GM21576 (cell line): ENCODE measurements at regions not wholly inside any gene's neighbourhood (a gene's known extent, or its start where the extent isn't known, plus 50 kb on each side); places are given as distances from the start of the nearest gene placed in this dataset.
"Not testable (repeated sequence)": the region's sequence is repeated elsewhere in the genome, so short reads cannot be mapped to it uniquely, and the experiment has no call there.

Experiments used
- ATAC-seq: cut with Tn5 transposase; IDR thresholded peaks from one replicate; pipeline ENCODE4 v1.9.1; 2021; ENCODE audit warnings: mild to moderate bottlenecking, moderate library complexity; ENCODE audit not compliant: unreplicated experiment

DNA sequence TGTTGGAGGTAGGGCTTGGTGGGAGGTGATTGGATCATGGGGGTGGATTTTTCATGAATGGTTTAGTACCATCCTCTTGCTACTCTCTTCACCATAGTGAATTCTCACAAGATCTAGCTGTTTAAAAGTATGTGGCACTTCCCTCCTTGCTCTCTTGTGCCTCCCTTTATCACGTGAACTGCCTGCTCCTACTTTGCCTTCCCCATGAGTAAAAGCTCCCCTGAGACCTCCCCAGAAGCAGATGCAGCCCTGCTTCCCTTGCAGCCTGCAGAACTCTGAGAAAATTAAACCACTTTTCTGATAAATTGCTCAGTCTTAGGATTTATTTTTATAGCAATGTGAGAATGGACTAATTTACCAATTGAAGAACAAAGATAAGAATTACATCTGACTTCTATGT is 223.1 kb downstream of the RNF144A start:
- no peak for ATAC-seq

DNA sequence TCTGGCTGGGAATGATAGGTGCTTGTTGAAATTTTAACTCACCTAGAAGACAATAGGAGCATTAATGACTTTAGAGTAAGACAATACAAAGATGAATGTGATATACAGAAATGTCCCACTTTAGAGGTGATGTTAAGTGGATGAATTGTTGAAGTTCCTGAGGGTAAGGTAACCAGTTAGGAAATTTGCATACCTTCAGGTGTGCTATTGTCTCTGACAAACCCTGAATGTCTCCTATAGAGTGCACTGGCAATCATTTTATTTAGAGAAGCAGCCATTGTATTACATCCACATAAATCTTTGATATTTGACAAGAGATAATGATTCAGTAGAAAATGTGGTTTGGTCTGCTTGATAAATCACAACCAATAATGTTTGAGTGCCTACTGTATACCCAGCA is 228.5 kb downstream of the RNF144A start:
- ATAC-seq, result no peak

DNA sequence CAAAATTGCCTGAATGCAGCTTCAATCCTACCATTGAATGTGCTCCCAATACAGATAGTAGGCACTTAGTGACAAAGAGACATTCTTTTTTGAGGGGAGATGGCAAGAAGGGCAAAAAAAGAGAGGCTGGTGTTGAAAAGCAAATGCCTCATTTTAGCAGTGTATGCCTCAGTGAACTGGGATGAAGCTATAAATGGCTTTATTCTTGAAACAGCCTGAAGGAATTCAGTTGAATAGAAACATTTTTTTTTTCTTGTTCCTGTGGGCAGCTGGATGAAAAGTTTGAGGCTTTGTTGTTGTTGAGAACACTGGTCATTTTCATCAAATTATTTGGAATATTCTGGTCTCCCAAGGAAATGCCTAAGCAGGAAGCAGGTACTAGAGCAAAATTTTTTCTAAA is 228.9 kb downstream of the RNF144A start:
- ATAC-seq, result no peak

DNA sequence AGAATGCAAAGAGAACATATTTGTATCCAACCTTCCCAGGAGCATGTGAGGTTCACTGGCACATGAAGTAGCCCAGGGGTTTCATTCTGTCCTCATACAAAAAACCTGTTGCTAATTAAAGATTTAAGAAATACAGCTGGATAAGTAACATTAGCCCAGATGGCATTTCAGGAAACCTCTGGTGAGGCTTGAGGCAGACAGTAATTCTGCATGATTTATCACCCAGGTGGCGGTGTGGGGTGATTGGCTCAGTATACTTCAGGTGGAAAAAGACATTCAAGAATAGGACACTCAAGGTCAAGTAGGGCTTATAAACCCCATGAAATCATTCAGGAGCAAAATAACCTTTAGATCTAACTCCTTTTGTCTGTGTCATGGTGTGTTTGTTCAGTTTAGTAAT is 237.4 kb downstream of the RNF144A start:
- ATAC-seq, result no peak

DNA sequence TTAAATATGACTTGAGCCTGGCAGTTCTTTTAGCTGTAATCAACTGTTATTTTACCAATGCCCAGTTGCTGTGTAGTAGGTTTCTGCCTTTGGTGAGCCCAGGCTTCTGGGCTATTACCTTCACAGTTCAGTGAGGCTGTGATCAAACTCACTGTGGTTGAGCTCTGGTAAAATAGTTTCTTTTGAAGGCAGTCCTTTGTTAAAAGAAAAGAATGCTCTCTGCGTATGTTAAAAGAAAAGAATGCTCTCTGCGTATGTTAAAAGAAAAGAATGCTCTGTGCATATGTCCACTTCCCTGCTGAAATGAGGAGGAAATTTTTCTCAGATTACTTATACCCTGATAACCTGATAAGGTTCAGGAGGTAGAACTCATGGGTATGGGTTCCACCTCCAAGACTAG is 244.3 kb downstream of the RNF144A start:
- no peak for ATAC-seq

DNA sequence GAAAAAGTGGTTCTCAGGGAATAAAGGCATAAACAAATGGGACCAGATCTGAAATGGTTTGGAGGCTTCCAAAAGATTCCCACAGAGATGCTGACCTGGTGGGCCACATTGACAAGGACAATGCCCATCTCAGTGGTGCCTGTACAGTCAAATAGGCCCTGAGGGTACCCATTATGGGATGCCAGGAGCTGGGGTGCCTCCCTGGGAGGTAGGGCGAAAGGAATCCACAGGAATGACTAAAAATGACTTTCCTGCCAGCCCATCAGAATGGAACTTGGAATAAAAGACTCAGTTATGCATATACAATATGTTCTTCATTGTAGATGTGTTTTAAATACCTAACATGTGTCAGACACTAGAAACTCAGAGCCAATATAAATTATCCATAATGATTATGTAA is 248.5 kb downstream of the RNF144A start:
- ATAC-seq, result no peak

DNA sequence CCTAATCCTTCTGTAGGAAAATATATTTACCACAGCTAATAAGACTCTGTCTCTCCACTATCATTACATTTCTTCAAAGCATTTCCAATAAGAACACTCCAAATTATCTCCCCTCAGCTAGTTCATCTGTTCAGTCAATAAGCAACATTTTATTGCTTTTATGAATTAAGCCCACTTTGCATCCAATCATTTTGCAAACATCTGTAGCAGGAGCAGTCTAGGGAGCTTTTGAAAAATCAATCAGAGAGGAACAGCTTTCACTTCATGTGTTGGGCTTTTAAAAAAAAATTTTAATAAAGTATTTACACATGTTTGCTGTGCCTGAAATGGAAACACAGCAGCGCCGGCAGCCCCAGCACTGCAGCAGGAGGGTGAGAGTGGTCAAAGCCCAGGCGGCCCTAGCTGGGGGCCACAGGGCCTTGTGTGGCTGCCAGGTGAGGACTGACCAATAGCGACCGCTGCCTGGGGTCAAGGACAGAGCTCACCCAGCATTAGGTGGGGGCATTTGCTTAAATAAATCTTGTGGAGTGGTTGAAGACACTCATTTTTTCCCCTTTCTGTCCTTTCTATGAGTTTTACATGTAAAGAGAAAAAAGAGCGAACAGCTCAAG is 250.7 kb downstream of the RNF144A start:
- no peak for ATAC-seq

DNA sequence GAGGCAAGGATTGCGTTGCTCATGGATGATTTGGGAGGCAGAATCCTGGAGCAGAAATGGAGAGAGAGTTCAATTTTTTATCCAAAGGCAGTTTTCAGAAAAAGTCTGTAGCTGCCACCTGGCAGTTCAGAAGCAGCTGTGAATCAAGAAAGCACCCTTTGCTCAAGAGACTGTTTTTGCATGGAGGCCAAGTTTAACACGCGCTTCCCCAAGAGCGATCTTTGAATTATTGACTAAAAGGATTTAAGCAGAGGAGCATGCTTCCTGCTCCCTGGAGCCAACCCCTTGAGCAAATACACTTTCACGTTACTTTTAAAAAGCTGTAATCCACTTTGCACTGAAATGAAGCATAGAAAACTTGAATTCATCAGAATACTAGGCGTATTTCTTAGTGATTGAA is 252.4 kb downstream of the RNF144A start:
- ATAC-seq, result no peak

DNA sequence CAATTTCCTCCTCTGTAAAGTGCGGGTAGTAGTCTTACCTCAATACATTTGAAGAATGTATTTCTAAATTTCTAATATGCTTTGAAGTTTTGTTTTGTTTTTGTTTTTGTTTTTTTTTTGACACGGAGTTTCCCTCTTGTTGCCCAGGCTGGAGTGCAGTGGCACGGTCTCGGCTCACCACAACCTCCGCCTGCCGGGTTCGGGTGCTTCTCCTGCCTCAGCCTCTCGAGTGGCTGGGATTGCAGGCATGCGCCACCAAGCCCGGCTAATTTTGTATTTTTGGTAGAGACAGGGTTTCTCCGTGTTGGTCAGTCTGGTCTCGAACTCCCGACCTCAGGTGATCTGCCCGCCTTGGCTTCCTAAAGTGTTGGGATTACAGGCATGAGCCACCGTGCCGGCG is 261.8 kb downstream of the RNF144A start:
- ATAC-seq, result not testable (repeated sequence)

DNA sequence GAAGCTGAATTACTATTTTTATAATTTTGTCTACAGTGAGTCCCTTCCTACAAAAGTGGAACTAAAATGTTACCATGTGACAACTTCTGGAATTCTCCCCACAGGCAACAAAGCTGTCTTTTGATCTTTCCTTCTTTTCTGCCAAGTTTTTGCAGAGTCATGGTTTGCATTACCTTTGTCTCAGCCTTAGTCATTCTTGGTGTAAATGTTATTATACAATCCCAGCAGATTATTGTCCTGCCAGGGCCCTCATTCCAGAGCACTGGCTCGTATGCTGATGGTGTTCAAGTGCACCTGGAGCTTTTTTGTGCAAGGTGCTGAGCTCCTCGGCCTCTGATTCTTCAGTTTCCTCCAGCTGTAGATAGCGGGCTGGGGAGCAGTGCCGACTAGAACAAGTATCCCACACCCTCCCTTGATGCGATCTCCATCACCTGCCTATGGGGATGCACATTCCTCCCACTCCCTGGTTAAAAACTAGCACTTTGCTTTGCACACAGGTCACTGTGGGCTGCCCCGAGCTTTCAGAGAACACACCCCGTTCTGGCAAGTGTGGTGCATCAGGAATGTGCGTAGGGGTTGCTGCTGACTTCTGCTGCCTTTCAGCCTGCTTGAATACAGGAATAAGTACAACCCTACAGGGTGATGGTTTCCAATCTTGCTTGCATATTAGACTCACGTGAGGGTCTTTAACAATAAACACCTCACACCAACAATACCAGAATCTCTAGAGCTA is 263.6 kb downstream of the RNF144A start:
- no peak for ATAC-seq

DNA sequence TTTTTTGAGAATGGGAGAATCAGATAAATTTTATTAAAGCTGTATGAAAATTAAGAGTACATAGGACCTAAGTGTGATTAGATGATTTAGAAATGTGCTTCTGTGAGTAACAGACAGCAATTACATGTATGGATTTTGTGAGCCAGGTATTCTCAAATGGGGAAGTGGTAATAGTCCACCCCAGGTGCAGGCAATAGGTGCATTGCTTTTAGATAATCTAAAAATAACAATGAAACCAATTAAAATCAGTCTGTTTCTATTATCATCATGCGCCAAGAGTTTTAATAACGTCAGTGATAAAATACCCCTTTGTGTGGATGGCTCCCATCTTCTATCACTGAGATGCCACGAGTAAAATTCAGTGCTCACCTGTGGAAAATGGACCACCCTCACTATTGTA is 265.3 kb downstream of the RNF144A start:
- no peak for ATAC-seq

DNA sequence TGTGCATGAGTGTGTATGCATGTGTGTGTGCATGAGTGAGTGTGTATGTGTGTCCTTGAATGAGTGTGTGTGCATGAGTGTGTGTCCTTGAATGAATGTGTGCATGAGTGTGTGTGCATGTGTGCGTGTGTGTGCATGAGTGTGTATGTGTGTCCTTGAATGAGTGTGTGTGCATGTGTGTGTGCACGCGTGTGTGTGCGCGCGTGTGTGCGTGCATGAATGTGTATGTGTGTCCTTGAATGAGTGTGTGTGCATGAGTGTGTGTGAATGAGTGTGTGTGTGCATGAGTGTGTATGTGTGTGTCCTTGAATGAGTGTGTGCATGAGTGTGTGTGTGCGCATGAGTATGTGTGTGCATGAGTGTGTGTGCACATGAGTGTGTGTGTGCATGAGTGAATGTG is 271.9 kb downstream of the RNF144A start:
- no peak for ATAC-seq

DNA sequence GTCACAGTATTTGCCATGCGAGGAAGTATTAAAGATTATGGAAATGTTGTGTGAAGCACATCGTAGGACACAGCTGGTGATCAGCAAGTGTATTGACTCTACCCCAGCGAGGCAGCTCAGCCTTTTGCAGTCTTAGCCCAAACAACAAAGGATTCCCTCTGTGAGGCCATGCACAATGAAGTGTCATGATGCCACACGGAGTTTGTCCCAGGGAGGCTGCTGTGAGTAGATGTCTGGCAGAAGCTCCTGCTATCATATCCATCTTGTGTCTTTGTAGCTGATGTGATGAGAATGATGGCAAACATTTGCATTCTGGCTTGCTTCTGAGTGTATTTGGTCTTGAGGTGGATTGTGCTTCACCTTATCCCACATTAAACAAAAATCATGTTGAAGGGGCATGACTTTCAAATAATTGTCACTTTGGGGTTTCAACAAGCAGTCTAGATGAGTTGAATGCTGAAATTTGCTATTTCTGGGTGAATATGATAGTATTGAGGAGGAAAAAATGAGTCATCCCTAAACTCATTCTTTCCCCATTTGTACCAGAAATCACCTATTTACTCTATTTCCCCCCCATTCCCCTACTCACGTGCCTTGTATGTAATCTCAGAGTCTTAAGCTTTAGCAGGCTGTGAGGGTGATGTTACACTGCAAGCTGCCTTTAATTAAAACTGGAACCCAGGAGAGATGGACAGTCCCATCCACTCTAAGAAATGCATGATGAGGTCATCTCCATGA is 273.5 kb downstream of the RNF144A start:
- ATAC-seq, result no peak

DNA sequence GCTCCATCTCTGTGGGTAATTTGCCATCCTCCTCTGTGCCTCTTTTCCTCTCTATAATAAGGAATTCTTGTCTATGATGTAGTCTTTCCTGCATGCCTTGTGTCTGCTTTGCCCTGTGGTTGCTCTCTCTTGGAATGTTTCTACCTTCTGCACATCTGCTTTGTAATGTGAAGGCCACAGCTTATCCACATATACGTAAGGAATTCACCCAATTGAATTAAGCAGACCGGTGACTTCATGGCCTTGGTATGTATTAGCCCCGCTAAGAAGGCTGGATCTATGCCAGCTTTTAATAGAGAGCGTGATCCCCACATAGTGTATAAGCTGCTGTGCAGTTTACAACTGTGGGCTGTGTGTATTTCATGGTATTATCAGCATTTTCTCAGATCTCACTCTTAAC is 274.7 kb downstream of the RNF144A start:
- no peak for ATAC-seq

DNA sequence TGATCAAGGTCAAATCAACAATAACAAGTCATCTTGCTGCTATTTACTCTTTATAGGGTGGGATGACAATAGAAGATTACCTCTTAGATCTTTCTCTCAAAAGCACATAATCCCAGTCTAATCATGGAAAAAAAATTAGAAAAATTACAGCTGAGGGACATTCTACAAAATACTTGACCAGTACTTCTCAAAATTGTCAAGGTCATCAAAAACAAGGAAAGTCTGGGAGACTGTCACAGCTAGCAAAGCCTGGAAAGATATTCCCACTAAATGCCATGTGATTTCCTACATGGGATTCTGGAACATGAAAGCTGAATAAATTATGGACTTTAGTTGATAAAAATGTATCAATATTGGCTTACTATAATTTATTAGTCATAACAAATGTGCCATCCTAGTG is 276.2 kb downstream of the RNF144A start:
- ATAC-seq, result no peak

DNA sequence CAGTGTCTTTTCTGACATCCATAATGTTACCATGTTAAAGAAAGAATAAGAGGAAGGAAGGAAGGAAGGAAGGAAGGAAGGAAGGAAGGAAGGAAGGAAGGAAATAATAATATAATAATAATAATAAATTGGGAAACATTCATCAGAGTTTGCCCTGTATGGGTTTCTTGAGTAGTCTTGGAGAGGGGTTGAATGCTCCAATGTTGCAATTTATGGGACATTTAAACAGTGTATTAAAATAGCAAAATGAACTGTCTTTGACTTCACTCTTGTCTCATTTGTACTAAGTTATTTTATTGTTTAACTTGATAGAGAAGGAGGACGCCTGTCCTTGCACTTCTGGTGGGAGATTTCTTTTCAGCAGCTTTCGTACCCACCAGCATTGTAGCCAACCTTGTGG is 277.7 kb downstream of the RNF144A start:
- no peak for ATAC-seq

DNA sequence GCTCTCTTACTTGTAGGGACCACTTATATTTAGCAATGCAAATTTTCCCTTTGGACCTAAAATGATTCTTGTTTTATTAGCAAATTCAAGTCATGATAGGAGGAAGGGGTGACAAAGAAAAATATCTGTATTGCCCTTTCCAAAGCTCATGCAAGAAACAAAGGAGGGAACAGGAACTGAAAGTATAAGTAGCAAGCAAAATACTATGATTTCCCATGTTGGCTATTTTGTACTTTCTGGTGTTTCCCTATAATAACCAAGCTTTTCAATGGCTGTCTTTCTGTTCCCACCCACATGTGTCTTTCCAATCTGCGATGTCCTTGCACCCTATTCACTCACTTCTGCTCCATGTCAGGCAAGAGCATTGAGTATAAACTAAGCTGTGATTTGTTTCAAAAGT is 279.7 kb downstream of the RNF144A start:
- no peak for ATAC-seq

DNA sequence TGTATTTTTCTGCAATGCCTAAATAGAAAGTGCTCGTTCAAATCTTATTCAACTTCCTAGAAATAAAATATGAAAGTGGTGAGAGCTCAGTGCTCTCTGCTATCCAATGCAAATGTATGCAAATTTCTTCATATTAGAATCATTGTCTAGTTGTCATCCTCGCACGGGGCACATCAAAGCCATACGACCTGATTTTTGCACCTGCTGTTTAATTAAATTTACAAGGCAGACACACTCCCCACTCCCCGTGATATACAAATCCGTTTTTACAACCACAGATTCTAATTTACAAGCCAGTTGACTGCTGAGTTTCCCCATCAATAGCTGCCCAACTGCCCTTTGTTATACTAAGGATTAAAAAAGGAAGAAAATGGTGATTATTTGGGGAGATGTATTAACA is 284.6 kb downstream of the RNF144A start:
- no peak for ATAC-seq

DNA sequence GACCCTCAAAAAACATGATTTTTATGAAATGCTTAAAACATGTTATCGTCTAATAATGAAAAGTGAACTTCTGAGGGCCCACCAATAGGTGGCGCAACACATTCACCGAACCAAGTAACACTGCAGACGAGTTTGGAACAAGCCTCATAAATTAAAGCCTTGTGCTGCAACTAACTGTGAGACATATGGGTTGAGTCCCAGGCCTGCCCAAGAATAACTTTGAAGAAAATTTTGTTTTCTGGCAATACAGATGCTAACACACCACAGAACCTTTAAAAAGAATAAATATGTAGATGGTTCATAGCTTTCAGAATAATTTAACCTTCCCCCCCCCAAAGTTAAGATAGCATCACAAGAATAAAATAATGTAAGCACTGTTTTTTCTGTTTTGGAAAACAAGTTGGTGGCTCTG is 285.9 kb downstream of the RNF144A start:
- peak; percentile 71 for ATAC-seq

DNA sequence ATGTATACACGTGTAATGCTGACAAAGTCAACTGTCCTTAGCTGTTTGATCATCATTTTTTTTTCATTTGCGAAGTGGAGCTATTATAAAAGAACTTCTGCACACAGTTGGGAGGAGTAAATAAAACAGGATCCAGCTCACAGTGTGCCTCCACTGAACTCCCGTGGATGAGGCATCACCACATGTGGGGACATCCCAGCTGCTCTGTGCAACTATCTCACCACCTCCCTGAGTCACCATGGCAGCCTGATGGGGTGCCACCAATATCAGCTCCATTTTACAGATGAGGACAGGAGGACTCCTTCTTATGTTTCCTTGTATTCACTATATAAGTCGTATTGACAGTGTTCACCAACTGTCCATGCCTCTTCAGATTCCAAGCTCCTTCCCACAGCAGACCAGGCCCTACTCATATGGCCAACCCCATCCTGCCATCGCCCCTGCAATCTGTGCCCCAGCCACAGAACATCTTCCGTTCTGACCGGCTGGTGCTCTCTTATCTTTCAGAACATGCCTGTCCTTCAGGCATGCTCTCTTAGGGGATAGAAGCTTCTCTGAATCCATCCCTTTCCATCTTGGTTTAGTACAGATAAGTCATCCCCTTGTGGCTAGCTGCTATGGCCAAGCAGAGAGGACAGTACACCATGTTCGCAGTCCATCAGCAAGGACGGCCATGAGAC is 288.1 kb downstream of the RNF144A start:
- ATAC-seq, result no peak

DNA sequence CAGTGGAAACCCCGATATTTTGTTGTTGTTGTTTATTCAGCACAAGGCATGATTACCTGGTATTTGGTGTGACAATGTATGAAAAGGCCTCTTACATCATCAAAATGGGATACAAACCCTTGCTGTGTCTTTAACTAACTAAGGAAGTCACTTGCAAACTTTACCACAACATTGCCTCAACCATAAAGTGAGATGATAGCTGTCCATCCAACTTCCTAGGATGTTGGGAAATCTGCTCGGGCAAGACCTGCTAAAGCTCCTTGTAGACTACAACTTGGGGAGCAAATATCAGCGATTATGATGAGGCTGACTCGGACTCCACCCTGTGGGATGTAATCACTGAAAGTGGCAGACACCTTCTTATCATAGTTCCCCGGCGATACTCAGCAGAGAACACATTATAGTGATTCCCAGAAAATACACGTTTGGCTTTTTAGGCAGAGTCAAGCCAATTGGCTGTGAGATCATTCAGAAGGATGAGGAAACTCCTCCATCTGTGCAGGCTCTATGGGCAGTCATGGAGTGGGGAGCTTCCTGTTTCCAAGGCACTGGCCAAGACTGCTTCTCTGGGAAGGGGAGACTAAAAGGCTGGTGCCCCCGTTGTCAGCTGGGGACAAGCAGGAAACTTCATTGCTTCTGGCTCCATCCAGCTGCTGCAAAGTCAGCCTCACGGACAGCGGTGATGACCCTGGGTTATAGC is 289.0 kb downstream of the RNF144A start:
- no peak for ATAC-seq
